ENCODE measurements at regions not wholly inside any gene's neighbourhood (a gene's known extent, or its start where the extent isn't known, plus 50 kb on each side); places are given as distances from the start of the nearest gene placed in this dataset.

DNA sequence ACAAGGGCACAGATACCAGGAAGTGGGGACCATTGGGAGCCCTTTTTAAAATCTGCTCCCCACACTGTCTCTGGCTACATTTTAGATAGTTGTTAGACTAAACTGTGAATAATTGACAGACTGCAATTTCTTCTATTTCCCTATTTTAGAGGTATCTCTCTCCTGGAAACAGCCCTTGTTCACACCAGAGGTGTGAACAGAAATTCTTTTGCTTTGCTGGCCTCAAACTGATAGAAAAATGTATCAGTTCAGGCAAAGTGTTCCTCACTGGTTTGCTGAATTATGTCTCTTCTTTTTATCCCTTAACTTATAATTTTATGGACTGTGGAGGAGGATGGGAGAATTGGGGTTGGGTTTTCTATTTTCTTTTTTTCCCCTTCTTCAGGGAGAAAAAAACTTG, 513.2 kb upstream of the SULF2 start:
- Mint-ChIP-seq H3K4me3 (no peak overlapping the region), H3K27ac (no peak overlapping the region), H3K36me3 (ENCODE audit: low read depth) (no peaks in the 10 kb centered on the region), H3K27me3 (peaks cover 17% of the 10 kb centered on the region), H3K4me1 (ENCODE audit: low read depth) (no peaks in the 10 kb centered on the region), H3K9me3 (no peaks in the 10 kb centered on the region)

- peaks cover 17% of the 10 kb centered on the region for H3K27me3 Mint-ChIP-seq
- no peaks in the 10 kb centered on the region for H3K36me3 Mint-ChIP-seq (ENCODE audit: low read depth)
- H3K27ac Mint-ChIP-seq, result no peak overlapping the region
- H3K9me3 Mint-ChIP-seq, result no peaks in the 10 kb centered on the region
- H3K4me1 Mint-ChIP-seq (ENCODE audit: low read depth), result no peaks in the 10 kb centered on the region
- no peak overlapping the region for H3K4me3 Mint-ChIP-seq
Measured at GRCh38 chr20:48295966-48296421, 510.7 kb upstream of the SULF2 start.

GRCh38 chr20:48295445-48295903, 510.2 kb upstream of the SULF2 start:
- Mint-ChIP-seq H3K27me3 (peaks cover 17% of the 10 kb centered on the region), H3K4me1 (ENCODE audit: low read depth) (no peaks in the 10 kb centered on the region), H3K27ac (no peak overlapping the region), H3K4me3 (no peak overlapping the region), H3K36me3 (ENCODE audit: low read depth) (no peaks in the 10 kb centered on the region), H3K9me3 (no peaks in the 10 kb centered on the region)

GRCh38 chr20:48294942-48295341, 509.7 kb upstream of the SULF2 start:
- H3K27ac Mint-ChIP-seq, result no peak overlapping the region

DNA sequence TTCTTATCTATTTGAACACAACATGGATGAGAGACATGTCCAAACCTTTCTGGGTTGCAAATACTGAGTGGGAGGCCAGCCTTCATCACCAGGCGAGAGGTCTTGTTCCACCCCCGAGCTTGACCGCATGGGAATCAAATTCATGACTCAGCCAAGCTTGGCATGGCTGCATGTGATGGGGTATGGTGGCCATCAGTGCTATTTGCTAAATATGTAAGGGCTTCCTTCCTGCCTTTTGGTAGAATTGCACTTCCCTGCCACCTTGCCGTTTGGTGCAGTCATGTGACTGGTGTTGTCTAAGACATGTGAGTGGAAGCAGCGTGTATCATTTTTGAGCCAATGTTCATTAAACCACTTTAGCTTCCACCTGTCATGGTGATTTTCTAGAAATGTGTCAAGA, 508.9 kb upstream of the SULF2 start:
- H3K27ac Mint-ChIP-seq, result no peak overlapping the region
- no peak overlapping the region for H3K4me3 Mint-ChIP-seq
- no peaks in the 10 kb centered on the region for H3K9me3 Mint-ChIP-seq
- no peaks in the 10 kb centered on the region for H3K36me3 Mint-ChIP-seq (ENCODE audit: low read depth)
- H3K4me1 Mint-ChIP-seq (ENCODE audit: low read depth), result no peaks in the 10 kb centered on the region
- peaks cover 20% of the 10 kb centered on the region for H3K27me3 Mint-ChIP-seq

More at GRCh38 chr20:48294942-48295341, 509.7 kb upstream of the SULF2 start:
- H3K4me1 Mint-ChIP-seq (ENCODE audit: low read depth), result no peaks in the 10 kb centered on the region
- H3K27me3 Mint-ChIP-seq, result peaks cover 17% of the 10 kb centered on the region
- no peaks in the 10 kb centered on the region for H3K36me3 Mint-ChIP-seq (ENCODE audit: low read depth)
- H3K9me3 Mint-ChIP-seq, result no peaks in the 10 kb centered on the region
- H3K4me3 Mint-ChIP-seq, result no peak overlapping the region

DNA sequence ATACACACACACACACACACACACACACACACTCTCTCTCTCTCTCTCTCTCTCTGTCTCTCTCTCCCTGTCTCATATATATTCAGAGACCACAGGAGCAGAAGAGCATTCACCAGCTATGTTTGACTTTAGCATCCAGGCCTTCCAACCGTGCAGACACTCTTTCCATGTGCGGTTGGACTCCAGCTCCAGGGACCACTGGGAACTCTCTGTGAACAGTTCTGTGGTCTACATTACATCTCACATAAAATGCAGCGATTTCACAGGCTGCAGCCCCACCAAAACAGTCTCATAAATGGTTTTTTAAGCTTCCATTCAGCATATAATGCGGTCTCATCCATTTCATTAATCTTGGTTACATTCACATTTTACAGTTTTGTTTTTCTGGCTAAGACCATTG, 508.4 kb upstream of the SULF2 start:
- no peaks in the 10 kb centered on the region for H3K9me3 Mint-ChIP-seq
- no peak overlapping the region for H3K4me3 Mint-ChIP-seq
- H3K27me3 Mint-ChIP-seq, result peaks cover 18% of the 10 kb centered on the region
- H3K27ac Mint-ChIP-seq, result no peak overlapping the region
- no peaks in the 10 kb centered on the region for H3K36me3 Mint-ChIP-seq (ENCODE audit: low read depth)
- H3K4me1 Mint-ChIP-seq (ENCODE audit: low read depth), result no peaks in the 10 kb centered on the region

GRCh38 chr20:48292806-48293205, 507.5 kb upstream of the SULF2 start:
- Mint-ChIP-seq H3K27ac (no peak overlapping the region), H3K4me3 (no peak overlapping the region), H3K9me3 (no peaks in the 10 kb centered on the region), H3K4me1 (ENCODE audit: low read depth) (no peaks in the 10 kb centered on the region), H3K27me3 (peaks cover 17% of the 10 kb centered on the region), H3K36me3 (ENCODE audit: low read depth) (no peaks in the 10 kb centered on the region)

DNA sequence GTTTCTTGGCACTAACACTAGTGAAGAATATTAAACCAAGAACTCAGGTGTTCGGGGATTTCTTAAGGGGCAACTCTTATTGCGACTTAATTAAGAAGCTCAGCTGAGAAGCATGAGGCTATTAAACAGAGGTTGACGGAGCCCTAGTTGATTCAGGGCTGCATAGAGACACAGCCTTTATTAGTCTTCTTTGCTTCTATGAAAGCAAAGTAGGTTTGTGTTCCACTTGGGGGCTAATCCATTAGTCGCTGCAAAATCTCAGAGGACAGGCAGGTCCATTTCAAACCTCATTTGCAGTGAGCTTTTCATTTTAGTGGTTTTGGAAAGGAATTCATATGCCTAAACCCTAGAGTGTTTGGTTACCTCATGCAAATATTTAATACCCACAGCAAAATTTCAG, 506.6 kb upstream of the SULF2 start:
- H3K4me1 Mint-ChIP-seq (ENCODE audit: low read depth), result no peaks in the 10 kb centered on the region
- H3K4me3 Mint-ChIP-seq, result no peak overlapping the region
- H3K9me3 Mint-ChIP-seq, result no peaks in the 10 kb centered on the region
- no peaks in the 10 kb centered on the region for H3K36me3 Mint-ChIP-seq (ENCODE audit: low read depth)
- no peak overlapping the region for H3K27ac Mint-ChIP-seq
- peaks cover 17% of the 10 kb centered on the region for H3K27me3 Mint-ChIP-seq

- H3K4me3 Mint-ChIP-seq, result no peak overlapping the region
- H3K27me3 Mint-ChIP-seq, result peaks cover 15% of the 10 kb centered on the region
- no peaks in the 10 kb centered on the region for H3K36me3 Mint-ChIP-seq (ENCODE audit: low read depth)
- no peaks in the 10 kb centered on the region for H3K4me1 Mint-ChIP-seq (ENCODE audit: low read depth)
- H3K9me3 Mint-ChIP-seq, result no peaks in the 10 kb centered on the region
- H3K27ac Mint-ChIP-seq, result no peak overlapping the region
Measured at GRCh38 chr20:48288930-48289507, 503.7 kb upstream of the SULF2 start.

GRCh38 chr20:48287552-48288170, 502.4 kb upstream of the SULF2 start:
- no peaks in the 10 kb centered on the region for H3K36me3 Mint-ChIP-seq (ENCODE audit: low read depth)
- no peak overlapping the region for H3K27ac Mint-ChIP-seq
- H3K4me3 Mint-ChIP-seq, result no peak overlapping the region
- no peaks in the 10 kb centered on the region for H3K9me3 Mint-ChIP-seq
- H3K4me1 Mint-ChIP-seq (ENCODE audit: low read depth), result no peaks in the 10 kb centered on the region
- peaks cover 12% of the 10 kb centered on the region for H3K27me3 Mint-ChIP-seq

DNA sequence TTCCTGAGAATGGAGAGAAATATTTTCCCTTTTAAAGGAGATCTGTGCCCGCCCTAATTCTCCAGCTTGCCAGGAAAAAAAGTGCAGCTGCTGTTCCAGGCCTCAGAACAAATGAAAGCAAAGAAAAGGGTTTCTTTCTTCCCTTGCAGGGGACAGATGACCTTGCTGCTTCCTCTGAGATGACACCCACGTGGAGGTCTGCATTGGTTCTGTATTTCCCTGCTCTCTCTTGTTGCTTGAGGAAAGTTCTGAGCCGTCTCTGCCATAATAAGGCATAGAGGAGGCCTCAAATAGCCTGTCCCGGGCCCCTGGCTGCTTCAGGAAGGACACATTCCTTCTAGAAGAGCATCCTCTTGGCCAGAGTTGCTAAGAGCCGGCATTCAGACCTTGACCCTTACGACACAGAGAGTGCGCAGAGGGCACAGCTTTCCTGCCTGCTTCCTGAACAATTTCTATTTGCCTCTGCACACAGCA, 501.8 kb upstream of the SULF2 start:
- Mint-ChIP-seq H3K4me1 (ENCODE audit: low read depth) (no peaks in the 10 kb centered on the region), H3K36me3 (ENCODE audit: low read depth) (no peaks in the 10 kb centered on the region), H3K4me3 (no peak overlapping the region), H3K27me3 (peaks cover 11% of the 10 kb centered on the region), H3K9me3 (no peaks in the 10 kb centered on the region), H3K27ac (no peak overlapping the region)

- Mint-ChIP-seq H3K36me3 (ENCODE audit: low read depth) (no peaks in the 10 kb centered on the region), H3K9me3 (no peaks in the 10 kb centered on the region), H3K27ac (no peak overlapping the region), H3K27me3 (peaks cover 11% of the 10 kb centered on the region), H3K4me3 (no peak overlapping the region), H3K4me1 (ENCODE audit: low read depth) (no peaks in the 10 kb centered on the region)
Measured at GRCh38 chr20:48286601-48287000, 501.3 kb upstream of the SULF2 start.

- Mint-ChIP-seq H3K27me3 (peaks cover 11% of the 10 kb centered on the region), H3K27ac (no peak overlapping the region), H3K9me3 (no peaks in the 10 kb centered on the region), H3K4me3 (no peak overlapping the region), H3K36me3 (ENCODE audit: low read depth) (no peaks in the 10 kb centered on the region), H3K4me1 (ENCODE audit: low read depth) (no peaks in the 10 kb centered on the region)
Measured at GRCh38 chr20:48285656-48286055, 500.4 kb upstream of the SULF2 start.

DNA sequence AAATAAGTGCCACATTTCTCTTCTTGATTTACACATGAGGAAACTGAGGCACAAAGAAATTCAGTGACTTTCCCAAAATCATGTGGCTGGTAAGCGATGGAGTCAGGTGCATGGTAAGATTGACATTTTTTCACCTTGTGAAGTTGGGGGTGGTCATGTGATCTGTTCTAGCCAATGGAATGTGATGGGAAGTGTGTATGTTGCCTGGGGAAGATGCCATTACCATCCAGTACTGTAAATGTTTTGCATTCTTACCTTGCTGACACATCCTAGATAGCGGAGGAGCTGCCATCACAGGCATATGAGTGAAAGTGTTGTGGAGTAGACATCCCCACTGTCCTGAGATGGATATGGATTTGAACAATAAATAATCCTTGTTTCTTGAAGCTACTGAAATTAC, 499.6 kb upstream of the SULF2 start:
- Mint-ChIP-seq H3K4me3 (no peak overlapping the region), H3K27ac (no peak overlapping the region), H3K36me3 (ENCODE audit: low read depth) (no peaks in the 10 kb centered on the region), H3K4me1 (ENCODE audit: low read depth) (no peaks in the 10 kb centered on the region), H3K27me3 (peaks cover 11% of the 10 kb centered on the region), H3K9me3 (no peaks in the 10 kb centered on the region)

DNA sequence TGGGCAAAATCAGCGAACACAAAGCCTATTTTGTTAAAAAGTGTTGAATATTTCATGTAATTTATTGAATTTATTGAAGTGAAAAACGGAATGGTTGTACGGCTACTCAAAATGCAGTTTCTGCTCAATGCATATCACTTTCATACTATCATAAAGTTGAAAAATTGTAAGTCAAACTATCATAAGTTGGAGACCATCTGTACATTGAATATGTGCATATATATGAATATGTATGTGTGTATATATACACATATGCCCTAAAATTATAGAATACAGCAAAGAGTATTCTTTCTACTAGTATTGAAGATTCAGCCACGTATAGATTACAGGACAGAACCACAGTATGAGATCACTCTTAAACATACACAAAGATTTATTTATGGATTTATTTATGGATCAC, 499.0 kb upstream of the SULF2 start:
- Mint-ChIP-seq H3K27me3 (peaks cover 9% of the 10 kb centered on the region), H3K4me1 (ENCODE audit: low read depth) (no peaks in the 10 kb centered on the region), H3K4me3 (no peak overlapping the region), H3K27ac (no peak overlapping the region), H3K9me3 (no peaks in the 10 kb centered on the region), H3K36me3 (ENCODE audit: low read depth) (no peaks in the 10 kb centered on the region)
